MM.1S (cell line): ENCODE measurements at regions not wholly inside any gene's neighbourhood (a gene's known extent, or its start where the extent isn't known, plus 50 kb on each side); places are given as distances from the start of the nearest gene placed in this dataset.
"Not testable (repeated sequence)": the region's sequence is repeated elsewhere in the genome, so short reads cannot be mapped to it uniquely, and the experiment has no call there.

Experiments
- EZH2 ChIP-seq: fragments of 300-600 bp; sonication (generic); optimal IDR thresholded peaks from 2 replicates; pipeline ENCODE3; 2017; ENCODE audit warnings: low read depth, mild to moderate bottlenecking, antibody characterized with exemption, low read length, mixed read lengths
- TF ChIP-seq, protein P1 (sequence below): fragments of 300-600 bp; sonication (generic); IDR thresholded peaks from 2 replicates; pipeline ENCODE4 v1.5.1; 2016; ENCODE audit warnings: antibody characterized with exemption, low read length, mixed read lengths

DNA sequence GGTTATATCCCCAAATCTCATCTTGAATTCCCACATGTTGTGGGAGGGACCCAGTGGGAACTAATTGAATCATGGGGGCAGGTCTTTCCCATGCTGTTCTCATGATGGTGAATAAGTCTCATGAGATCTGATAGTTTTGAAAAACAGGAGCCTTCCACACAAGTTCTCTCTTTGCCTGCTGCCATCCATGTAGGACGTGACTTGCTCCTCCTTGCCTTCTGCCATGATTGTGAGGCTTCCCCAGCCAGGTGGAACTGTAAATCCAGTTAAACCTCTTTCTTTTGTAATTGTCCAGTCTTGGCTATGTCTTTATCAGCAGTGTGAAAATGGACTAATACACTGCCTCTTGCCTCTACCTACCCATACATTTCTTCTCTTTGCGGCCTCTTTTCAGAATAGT lies 193.4 kb downstream of the C7orf25 start:
- TF ChIP-seq, protein P1, sequence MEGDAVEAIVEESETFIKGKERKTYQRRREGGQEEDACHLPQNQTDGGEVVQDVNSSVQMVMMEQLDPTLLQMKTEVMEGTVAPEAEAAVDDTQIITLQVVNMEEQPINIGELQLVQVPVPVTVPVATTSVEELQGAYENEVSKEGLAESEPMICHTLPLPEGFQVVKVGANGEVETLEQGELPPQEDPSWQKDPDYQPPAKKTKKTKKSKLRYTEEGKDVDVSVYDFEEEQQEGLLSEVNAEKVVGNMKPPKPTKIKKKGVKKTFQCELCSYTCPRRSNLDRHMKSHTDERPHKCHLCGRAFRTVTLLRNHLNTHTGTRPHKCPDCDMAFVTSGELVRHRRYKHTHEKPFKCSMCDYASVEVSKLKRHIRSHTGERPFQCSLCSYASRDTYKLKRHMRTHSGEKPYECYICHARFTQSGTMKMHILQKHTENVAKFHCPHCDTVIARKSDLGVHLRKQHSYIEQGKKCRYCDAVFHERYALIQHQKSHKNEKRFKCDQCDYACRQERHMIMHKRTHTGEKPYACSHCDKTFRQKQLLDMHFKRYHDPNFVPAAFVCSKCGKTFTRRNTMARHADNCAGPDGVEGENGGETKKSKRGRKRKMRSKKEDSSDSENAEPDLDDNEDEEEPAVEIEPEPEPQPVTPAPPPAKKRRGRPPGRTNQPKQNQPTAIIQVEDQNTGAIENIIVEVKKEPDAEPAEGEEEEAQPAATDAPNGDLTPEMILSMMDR, result not testable (repeated sequence)
- not testable (repeated sequence) for TF ChIP-seq EZH2
